Esophagus squamous epithelium (tissue), 4 donors: ENCODE measurements at regions not wholly inside any gene's neighbourhood (a gene's known extent, or its start where the extent isn't known, plus 50 kb on each side); places are given as distances from the start of the nearest gene placed in this dataset.

ENCODE experiments used
- POLR2A ChIP-seq, 4 donors: fragments of 450-650 bp; IDR thresholded peaks; one replicate each; pipeline ENCODE4 v1.6.1; 2017; ENCODE audit warnings: antibody characterized with exemption in 4 of 4, mild to moderate bottlenecking in 4 of 4, moderate library complexity in 3 of 4
- TF ChIP-seq, protein P1 (sequence below), 6 experiments: fragments of 450-650 bp in 4 of 6; fragments of 200-600 bp in 2 of 6; sonication (generic) in 2 of 6; IDR thresholded peaks; one replicate each; pipeline ENCODE4 v1.5.1; 2016 to 2019; ENCODE audit warnings: antibody characterized with exemption in 6 of 6, mild to moderate bottlenecking in 4 of 6, moderate library complexity in 4 of 6

DNA sequence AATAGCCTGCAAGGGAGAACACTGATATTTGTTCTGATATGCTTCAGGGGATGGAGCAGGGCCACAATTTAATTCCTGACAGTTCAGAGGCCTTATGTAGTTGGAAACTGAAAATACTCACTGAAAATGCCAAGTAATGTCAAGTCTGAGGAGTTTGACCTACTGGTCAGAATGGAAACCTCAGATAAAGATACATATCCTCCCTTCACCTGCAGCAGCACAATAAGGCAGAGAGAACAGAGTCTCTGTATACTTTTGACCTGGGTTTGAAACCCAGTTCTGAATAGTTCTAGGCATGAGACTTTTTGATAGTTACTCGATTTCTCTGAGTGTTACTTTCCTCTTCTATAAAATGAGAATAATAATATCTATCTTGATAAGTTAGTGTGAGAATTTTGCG is 65.8 kb upstream of the TRPC5 start:
- no peak for TF ChIP-seq POLR2A (IDR thresholded peaks at IDR 0.05)
- TF ChIP-seq, protein P1, sequence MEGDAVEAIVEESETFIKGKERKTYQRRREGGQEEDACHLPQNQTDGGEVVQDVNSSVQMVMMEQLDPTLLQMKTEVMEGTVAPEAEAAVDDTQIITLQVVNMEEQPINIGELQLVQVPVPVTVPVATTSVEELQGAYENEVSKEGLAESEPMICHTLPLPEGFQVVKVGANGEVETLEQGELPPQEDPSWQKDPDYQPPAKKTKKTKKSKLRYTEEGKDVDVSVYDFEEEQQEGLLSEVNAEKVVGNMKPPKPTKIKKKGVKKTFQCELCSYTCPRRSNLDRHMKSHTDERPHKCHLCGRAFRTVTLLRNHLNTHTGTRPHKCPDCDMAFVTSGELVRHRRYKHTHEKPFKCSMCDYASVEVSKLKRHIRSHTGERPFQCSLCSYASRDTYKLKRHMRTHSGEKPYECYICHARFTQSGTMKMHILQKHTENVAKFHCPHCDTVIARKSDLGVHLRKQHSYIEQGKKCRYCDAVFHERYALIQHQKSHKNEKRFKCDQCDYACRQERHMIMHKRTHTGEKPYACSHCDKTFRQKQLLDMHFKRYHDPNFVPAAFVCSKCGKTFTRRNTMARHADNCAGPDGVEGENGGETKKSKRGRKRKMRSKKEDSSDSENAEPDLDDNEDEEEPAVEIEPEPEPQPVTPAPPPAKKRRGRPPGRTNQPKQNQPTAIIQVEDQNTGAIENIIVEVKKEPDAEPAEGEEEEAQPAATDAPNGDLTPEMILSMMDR (IDR thresholded peaks at IDR 0.05), result no peak
